ENCODE measurements at regions not wholly inside any gene's neighbourhood (a gene's known extent, or its start where the extent isn't known, plus 50 kb on each side); places are given as distances from the start of the nearest gene placed in this dataset.

- Histone ChIP-seq H3K36me3 (ENCODE audit: control insufficient read depth in 2 of 2, insufficient read depth in 1 of 2, low read length in 2 of 2) (no peaks in the 10 kb centered on the region), H3K4me3 (ENCODE audit: low read depth, low read length) (no peak overlapping the region), H3K27ac (ENCODE audit: extremely low read depth, low read depth, low read length) (no peak overlapping the region), H3K4me1 (ENCODE audit: control insufficient read depth, insufficient read depth, low read length) (no peaks in the 10 kb centered on the region), H3K9me3 (ENCODE audit: control insufficient read depth, insufficient read depth, low read depth, low read length) (no peaks in the 10 kb centered on the region)
- TF ChIP-seq ZNF211 (tag by site-specific recombination; IDR thresholded peaks at IDR 0.05; ENCODE audit: low read depth) = no peak
- TF ChIP-seq GLIS1 (tag by site-specific recombination; IDR thresholded peaks at IDR 0.05) = no peak
- TF ChIP-seq ZNF629 (tag by site-specific recombination; IDR thresholded peaks at IDR 0.05) = no peak
- TF ChIP-seq ZNF624 (tag by site-specific recombination; IDR thresholded peaks at IDR 0.05) = no peak
- no peak for TF ChIP-seq SP7 (tag by site-specific recombination; IDR thresholded peaks at IDR 0.05)
- TF ChIP-seq ZNF19 (tag by site-specific recombination; IDR thresholded peaks at IDR 0.05; ENCODE audit: low read depth) = no peak
- no peak for TF ChIP-seq ZNF768 (tag by site-specific recombination; IDR thresholded peaks at IDR 0.05)
- no peak for TF ChIP-seq REST (tag by site-specific recombination; IDR thresholded peaks at IDR 0.05)
- no peak for TF ChIP-seq RBAK (tag by site-specific recombination; IDR thresholded peaks at IDR 0.05)
- TF ChIP-seq ZNF157 (tag by site-specific recombination; IDR thresholded peaks at IDR 0.05) = no peak
- no peak for TF ChIP-seq ZNF169 (tag by site-specific recombination; IDR thresholded peaks at IDR 0.05)
- no peak for TF ChIP-seq ZBTB44 (tag by site-specific recombination; IDR thresholded peaks at IDR 0.05)
- ChIA-PET POLR2A (no interaction called here), CTCF (no interaction called here)
Measured at GRCh38 chr2:33791625-33792024, 192.5 kb upstream of the FAM98A start.

- no peaks in the 10 kb centered on the region for H3K9me3 ChIP-seq (ENCODE audit: control insufficient read depth, insufficient read depth, low read depth, low read length)
- ChIA-PET CTCF (no interaction called here), POLR2A (no interaction called here)
- no peaks in the 10 kb centered on the region for H3K4me1 ChIP-seq (ENCODE audit: control insufficient read depth, insufficient read depth, low read length)
- no peaks in the 10 kb centered on the region for H3K36me3 ChIP-seq (ENCODE audit: control insufficient read depth in 2 of 2, insufficient read depth in 1 of 2, low read length in 2 of 2)
- no peak overlapping the region for H3K4me3 ChIP-seq (ENCODE audit: low read depth, low read length)
- TF ChIP-seq ZNF610 (tag by site-specific recombination; IDR thresholded peaks at IDR 0.05; ENCODE audit: borderline replicate concordance) (no peak), ZBTB7A (tag by site-specific recombination; IDR thresholded peaks at IDR 0.05; ENCODE audit: low read depth) (no peak), ZNF704 (tag by site-specific recombination; IDR thresholded peaks at IDR 0.05) (no peak), RBAK (tag by site-specific recombination; IDR thresholded peaks at IDR 0.05) (no peak), KLF17 (tag by site-specific recombination; IDR thresholded peaks at IDR 0.05) (no peak), KLF16 (tag by site-specific recombination; IDR thresholded peaks at IDR 0.05) (no peak)
- no peak overlapping the region for H3K27ac ChIP-seq (ENCODE audit: extremely low read depth, low read depth, low read length)
Measured at GRCh38 chr2:33788044-33788443, 188.9 kb upstream of the FAM98A start.

Data from HEK293 (cell line).